ENCODE measurements at regions not wholly inside any gene's neighbourhood (a gene's known extent, or its start where the extent isn't known, plus 50 kb on each side); places are given as distances from the start of the nearest gene placed in this dataset.
"Not testable (repeated sequence)": the region's sequence is repeated elsewhere in the genome, so short reads cannot be mapped to it uniquely, and the experiment has no call there.

DNA sequence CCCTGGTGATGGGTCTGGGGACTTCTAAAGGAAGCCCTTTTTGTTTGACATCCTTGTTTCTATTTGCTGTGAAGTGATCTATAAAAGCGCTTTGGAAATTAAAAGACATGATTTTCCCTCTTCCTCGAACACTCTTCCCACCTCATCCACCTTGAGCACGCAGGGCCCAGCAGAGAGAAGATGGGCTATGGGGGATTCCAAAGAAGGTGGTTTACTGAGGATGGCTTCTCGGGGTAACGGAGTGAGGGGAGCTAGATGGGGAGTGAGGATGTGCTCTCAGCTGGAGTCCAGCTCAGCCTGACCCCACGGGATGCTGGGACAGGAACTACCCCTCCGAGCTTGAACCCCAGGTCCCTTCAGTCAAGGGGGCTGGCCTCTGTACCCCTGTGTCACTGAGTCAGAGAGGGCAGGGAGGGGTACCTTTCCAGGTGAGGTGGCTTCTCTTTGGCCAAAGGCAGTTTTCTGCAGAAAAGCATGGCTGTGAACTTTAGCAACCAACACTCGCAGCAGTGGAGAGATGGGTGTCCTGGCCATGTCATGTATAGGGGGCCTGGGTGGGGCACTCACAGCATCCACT, 180.7 kb upstream of the SMAD3 start:
- DNase-seq, result no peak

DNA sequence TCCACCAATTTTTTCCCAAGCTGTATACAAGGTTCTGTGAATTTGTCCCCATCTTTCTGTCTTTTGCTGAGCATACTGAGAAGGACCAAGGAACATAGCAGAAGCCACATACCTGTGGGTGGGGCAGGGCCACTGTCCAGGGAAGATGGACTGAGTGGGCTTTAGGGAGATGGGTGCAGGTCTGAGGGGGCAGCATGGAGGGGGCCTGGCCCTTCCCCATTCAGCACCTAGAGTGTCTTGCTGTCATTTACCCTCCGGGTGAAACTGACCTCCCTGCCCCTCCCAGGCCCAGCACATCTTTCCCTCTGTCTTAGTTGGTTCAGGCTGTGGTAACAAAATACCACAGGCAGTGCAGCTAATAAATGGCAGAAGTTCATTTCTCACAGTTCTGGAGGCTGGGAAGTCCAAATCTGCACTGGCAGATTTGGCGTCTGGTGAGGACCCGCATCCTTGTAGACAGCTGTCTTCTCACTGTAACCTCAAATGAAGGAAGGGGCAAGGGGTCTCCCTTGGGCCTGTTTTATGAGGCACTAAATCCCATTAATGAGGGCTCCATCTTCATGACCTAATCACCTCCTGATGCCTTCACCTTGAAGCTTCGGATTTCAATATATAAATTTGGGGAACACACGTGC, 180.0 kb upstream of the SMAD3 start:
- no peak for DNase-seq

GRCh38 chr15:66886241-66886675, 179.1 kb upstream of the SMAD3 start:
- DNase-seq, result no peak

GRCh38 chr15:66886686-66887273, 178.6 kb upstream of the SMAD3 start:
- no peak for DNase-seq

DNA sequence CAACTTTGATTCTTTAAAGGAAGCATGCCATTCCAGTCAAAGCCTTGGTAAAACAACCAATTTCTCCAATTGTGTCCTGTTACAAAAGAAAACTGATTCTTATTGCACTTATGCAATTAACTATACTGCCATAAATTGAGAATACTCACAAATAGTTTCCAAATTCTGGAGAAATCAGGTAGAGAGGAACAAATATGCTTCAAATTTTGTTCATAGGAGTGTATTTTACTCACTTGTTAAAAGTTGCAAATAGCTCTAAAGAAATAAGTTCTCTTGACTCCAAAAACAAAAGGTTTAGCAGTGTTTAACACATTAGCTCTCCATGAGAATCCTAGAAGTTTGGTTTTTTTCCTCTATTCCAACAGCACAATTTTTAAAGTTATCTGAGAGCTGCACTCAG, 176.1 kb upstream of the SMAD3 start:
- not testable (repeated sequence) for DNase-seq

DNA sequence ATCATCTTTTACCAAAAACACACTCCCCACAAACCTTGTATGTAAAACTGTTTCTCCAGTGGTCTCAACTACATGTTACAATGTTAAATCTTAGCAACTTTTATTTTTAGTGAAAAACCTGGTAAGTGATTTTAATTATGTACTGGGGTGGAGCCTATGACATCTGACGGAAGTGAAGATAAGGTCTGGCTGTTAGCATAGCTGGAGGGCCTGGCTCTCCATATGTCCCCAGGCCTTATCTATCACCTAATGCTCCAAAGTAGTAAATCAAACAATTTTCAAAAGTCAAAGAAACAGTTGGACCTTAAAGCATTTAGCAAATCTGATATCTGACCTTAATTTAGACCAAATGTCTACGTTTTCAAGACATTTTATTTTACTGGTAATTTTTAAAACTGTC, 173.6 kb upstream of the SMAD3 start:
- peak; percentile 21 for DNase-seq

- DNase-seq, result no peak
Measured at GRCh38 chr15:66893294-66893693, 172.1 kb upstream of the SMAD3 start.

DNA sequence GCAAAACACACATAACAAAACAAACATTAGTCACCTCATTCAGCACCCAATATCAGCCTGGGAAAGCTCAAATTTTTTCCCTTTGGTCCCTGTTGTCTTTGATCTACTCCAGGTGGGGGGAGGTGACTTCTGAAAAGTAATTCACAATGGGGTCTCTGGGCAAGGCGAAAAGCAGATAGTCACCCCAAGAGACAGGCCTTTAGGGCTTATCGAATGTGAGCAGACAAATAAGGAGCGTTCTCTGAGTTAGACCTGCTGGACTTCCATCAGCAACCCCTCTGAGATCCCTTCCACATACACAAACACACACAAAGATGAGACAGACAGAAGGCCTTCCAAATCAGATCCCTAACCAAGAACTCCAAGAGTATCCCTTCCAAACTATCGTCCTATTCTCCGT, 171.0 kb upstream of the SMAD3 start:
- no peak for DNase-seq

GRCh38 chr15:66894986-66895780, 170.2 kb upstream of the SMAD3 start:
- no peak for DNase-seq

DNA sequence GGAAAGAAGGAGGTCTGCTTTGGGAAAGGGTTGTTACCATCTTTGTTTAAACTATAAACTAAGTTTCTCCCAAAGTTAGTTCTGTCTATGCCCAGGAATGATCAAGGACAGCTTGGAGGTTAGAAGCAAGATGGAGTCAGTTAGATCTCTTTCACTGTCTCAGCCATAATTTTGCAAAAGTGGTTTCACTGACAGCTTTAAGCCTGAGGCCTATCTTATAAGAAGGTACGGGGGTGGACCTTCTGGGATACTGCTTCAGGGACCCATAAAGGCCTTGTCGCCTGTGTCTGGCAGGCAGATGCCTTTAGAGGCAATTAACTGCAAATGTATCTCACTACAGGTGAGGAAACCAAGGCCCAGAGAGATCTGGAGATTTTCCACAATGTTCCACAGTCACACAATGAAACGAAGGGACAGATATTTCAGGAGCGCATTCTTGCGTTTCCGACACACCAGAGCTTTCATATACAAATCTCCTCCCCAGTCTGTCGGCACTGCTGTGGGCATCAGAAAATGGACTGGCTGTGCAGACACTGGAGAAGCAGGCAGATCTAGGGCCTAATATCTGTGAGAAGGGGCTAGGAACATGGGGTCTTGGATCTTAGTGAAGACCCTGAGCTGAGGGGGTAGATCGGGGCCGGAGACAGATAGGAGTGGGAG, 169.5 kb upstream of the SMAD3 start:
- no peak for DNase-seq

DNA sequence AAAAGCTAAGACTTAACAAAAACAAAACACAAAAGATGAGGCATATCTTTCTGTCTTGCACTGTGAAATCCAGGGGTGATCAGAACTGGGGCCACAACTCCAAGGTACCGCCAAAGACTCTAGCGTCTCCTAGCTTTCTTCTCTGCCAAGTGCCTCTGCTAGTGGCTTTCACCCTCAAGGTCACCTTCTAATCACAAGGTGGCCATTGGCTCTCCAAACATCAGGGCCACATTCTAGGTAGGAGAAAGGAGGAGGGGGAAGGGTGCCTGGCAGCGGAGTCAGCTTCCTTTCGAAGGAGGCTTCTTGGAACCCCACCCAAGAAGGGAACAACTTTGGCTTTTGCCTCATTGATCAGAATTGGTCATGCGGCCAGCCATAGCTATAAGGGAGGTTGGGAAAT, 168.8 kb upstream of the SMAD3 start:
- no peak for DNase-seq

- no peak for DNase-seq
Measured at GRCh38 chr15:66897416-66897815, 168.0 kb upstream of the SMAD3 start.

- DNase-seq, result no peak
Measured at GRCh38 chr15:66897971-66898370, 167.4 kb upstream of the SMAD3 start.

GRCh38 chr15:66898656-66899386, 166.6 kb upstream of the SMAD3 start:
- no peak for DNase-seq

GRCh38 chr15:66899555-66900350, 165.6 kb upstream of the SMAD3 start:
- DNase-seq, result no peak

- DNase-seq, result no peak
Measured at GRCh38 chr15:66900586-66901310, 164.7 kb upstream of the SMAD3 start.

DNA sequence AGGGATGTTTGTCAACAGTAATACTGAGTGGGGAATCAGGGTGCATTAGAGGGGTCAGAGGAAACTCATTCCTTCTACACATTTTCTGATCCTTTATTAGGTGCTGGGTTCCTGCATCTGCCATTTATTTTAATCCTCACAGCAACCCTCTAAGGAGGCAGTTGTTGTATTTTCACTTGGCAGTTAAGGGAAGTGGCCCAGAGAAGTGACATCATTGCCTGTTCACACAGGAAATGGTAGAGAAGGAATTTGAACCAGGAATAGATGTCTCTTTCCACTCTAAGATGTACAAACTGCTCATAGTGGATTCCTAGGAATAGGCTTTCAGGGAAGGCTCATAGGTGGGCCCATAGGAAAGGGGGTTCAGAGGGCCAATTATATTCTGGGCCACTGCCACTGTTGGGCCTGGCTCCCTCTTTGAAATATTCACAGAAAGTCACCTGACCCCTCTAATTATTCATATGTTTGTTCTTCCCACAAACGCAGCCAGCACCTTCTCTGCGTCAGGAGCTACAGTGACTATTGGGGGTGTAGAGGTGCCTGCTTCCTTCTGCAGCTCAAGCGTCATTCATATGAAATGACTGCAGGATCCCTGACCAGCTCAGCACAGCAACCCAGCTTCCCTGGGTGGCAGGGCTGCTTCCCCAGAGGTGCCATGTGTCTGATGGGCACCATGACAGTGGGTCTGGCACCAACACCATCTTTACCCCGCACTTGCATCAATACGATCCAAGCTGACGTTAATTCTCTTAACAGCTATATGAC, 163.9 kb upstream of the SMAD3 start:
- no peak for DNase-seq

GRCh38 chr15:66905185-66905584, 160.2 kb upstream of the SMAD3 start:
- DNase-seq, result no peak

- no peak for DNase-seq
Measured at GRCh38 chr15:66905954-66906353, 159.4 kb upstream of the SMAD3 start.

Measured in DMS 273 treated with DMSO at 0.1 percent for 48 hours (cell line).